Astrocyte (in vitro differentiated cells and primary cell): ENCODE measurements at regions not wholly inside any gene's neighbourhood (a gene's known extent, or its start where the extent isn't known, plus 50 kb on each side); places are given as distances from the start of the nearest gene placed in this dataset.

ENCODE experiments used
- EZH2 ChIP-seq: IDR thresholded peaks from 2 replicates; pipeline ENCODE4 v1.6.1; 2012; ENCODE audit warnings: mild to moderate bottlenecking, low read length, inconsistent platforms; ENCODE audit not compliant: insufficient read depth
- TF ChIP-seq, protein P1 (sequence below): IDR thresholded peaks from 2 replicates; pipeline ENCODE4 v1.5.1; 2011; ENCODE audit warnings: low read depth, mild to moderate bottlenecking, inconsistent platforms, low read length, moderate library complexity; ENCODE audit not compliant: insufficient read depth

DNA sequence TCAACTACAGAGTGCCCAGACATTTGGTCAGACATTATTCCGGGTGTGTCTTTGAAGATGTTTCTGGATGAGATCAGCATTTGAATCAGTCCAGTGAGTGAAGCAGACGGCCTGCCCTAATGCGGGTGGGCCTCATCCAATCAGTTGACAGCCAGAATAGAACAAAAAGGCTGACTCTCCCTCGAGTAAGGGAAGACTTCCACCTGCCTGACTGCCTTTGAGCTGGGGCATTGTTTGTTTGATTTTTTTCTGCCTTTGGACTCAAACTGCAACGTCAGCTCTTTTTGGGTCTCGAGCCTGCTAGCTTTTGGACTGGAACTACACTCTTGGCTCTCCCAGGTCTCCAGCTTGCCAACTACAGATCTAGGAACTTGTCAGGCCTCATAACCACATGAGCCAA, 111.7 kb upstream of the AGAP1 start:
- TF ChIP-seq, protein P1, sequence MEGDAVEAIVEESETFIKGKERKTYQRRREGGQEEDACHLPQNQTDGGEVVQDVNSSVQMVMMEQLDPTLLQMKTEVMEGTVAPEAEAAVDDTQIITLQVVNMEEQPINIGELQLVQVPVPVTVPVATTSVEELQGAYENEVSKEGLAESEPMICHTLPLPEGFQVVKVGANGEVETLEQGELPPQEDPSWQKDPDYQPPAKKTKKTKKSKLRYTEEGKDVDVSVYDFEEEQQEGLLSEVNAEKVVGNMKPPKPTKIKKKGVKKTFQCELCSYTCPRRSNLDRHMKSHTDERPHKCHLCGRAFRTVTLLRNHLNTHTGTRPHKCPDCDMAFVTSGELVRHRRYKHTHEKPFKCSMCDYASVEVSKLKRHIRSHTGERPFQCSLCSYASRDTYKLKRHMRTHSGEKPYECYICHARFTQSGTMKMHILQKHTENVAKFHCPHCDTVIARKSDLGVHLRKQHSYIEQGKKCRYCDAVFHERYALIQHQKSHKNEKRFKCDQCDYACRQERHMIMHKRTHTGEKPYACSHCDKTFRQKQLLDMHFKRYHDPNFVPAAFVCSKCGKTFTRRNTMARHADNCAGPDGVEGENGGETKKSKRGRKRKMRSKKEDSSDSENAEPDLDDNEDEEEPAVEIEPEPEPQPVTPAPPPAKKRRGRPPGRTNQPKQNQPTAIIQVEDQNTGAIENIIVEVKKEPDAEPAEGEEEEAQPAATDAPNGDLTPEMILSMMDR: no peak
- no peak for TF ChIP-seq EZH2
